SH-SY5Y (cell line): ENCODE measurements at regions not wholly inside any gene's neighbourhood (a gene's known extent, or its start where the extent isn't known, plus 50 kb on each side); places are given as distances from the start of the nearest gene placed in this dataset.

Source experiments
- GATA2 ChIP-seq: IDR thresholded peaks from 2 replicates; pipeline ENCODE4 v1.6.1; 2011; ENCODE audit warnings: mild to moderate bottlenecking, low read depth, low read length
- GATA3 ChIP-seq: IDR thresholded peaks from 2 replicates; pipeline ENCODE4 v1.6.1; 2011; ENCODE audit warnings: low read depth, mild to moderate bottlenecking, low read length, moderate library complexity

- no peak for TF ChIP-seq GATA2
- no peak for TF ChIP-seq GATA3
These were observed 708.1 kb downstream of the SLC4A3 start for GRCh38 chr2:220335591-220335915.

GRCh38 chr2:220336771-220337170 lies 709.3 kb downstream of the SLC4A3 start:
- TF ChIP-seq GATA3 (no peak), GATA2 (no peak)

- TF ChIP-seq GATA3 = no peak
- no peak for TF ChIP-seq GATA2
These were observed 710.4 kb downstream of the SLC4A3 start for GRCh38 chr2:220337611-220338440.

- TF ChIP-seq GATA2 (no peak), GATA3 (no peak)
These were observed 713.6 kb downstream of the SLC4A3 start for GRCh38 chr2:220341014-220341413.

GRCh38 chr2:220346919-220347318 lies 719.5 kb downstream of the SLC4A3 start:
- TF ChIP-seq GATA3 (no peak), GATA2 (no peak)

GRCh38 chr2:220347626-220348025 lies 720.2 kb downstream of the SLC4A3 start:
- TF ChIP-seq GATA2 (no peak), GATA3 (no peak)

GRCh38 chr2:220348206-220348605 lies 720.8 kb downstream of the SLC4A3 start:
- TF ChIP-seq GATA2 (no peak), GATA3 (no peak)

GRCh38 chr2:220353897-220354296 lies 726.5 kb downstream of the SLC4A3 start:
- TF ChIP-seq GATA2 = no peak
- TF ChIP-seq GATA3 = no peak

- TF ChIP-seq GATA2 = no peak
- TF ChIP-seq GATA3 = no peak
These were observed 728.6 kb downstream of the SLC4A3 start for GRCh38 chr2:220356076-220356475.

- TF ChIP-seq GATA3 = no peak
- TF ChIP-seq GATA2 = no peak
These were observed 737.6 kb downstream of the SLC4A3 start for GRCh38 chr2:220365023-220365422.

- no peak for TF ChIP-seq GATA3
- no peak for TF ChIP-seq GATA2
These were observed 739.3 kb downstream of the SLC4A3 start for GRCh38 chr2:220366765-220367164.

GRCh38 chr2:220370764-220371163 lies 743.3 kb downstream of the SLC4A3 start:
- TF ChIP-seq GATA3 (no peak), GATA2 (no peak)

GRCh38 chr2:220371211-220371610 lies 743.8 kb downstream of the SLC4A3 start:
- no peak for TF ChIP-seq GATA2
- no peak for TF ChIP-seq GATA3

GRCh38 chr2:220373878-220374277 lies 746.4 kb downstream of the SLC4A3 start:
- TF ChIP-seq GATA3 = no peak
- TF ChIP-seq GATA2 = no peak

GRCh38 chr2:220374282-220374681 lies 746.9 kb downstream of the SLC4A3 start:
- TF ChIP-seq GATA2 (no peak), GATA3 (no peak)

- TF ChIP-seq GATA2 (no peak), GATA3 (no peak)
These were observed 750.2 kb downstream of the SLC4A3 start for GRCh38 chr2:220377482-220378155.
